Body of pancreas (tissue), 4 donors: ENCODE measurements at regions not wholly inside any gene's neighbourhood (a gene's known extent, or its start where the extent isn't known, plus 50 kb on each side); places are given as distances from the start of the nearest gene placed in this dataset.

Source experiments
- ATAC-seq: fragments of 150-250 bp; one replicate; pipeline ENCODE4 v1.9.1; 2016
- DNase-seq, 4 donors: peaks; one replicate each; pipeline ENCODE4 v3.0.0-alpha.2; 2019
- H3K27ac ChIP-seq, 4 donors: fragments of 200-600 bp; sonication (generic); 1 replicate in 3 of 4; 2 replicates in 1 of 4; pipeline versions ENCODE4 v1.5.1 to v1.6.1; 2016 to 2019; ENCODE audit warnings: mild to moderate bottlenecking in 1 of 4, mixed read lengths in 1 of 4, moderate library complexity in 1 of 4
- H3K27me3 ChIP-seq, 2 donors: fragments of 200-600 bp; sonication (generic); one replicate each; pipeline ENCODE4 v1.6.0; 2016; ENCODE audit warnings: mild to moderate bottlenecking in 1 of 2
- H3K36me3 ChIP-seq, 2 donors: fragments of 200-600 bp; sonication (generic); replicated peaks in 1 of 2; 2 replicates each; pipeline ENCODE4 v1.5.1; 2016; ENCODE audit warnings: low read depth in 2 of 2; ENCODE audit not compliant: insufficient read depth in 1 of 2
- H3K4me1 ChIP-seq: fragments of 200-600 bp; sonication (generic); one replicate; pipeline ENCODE4 v1.6.0; 2016
- H3K4me3 ChIP-seq, 2 donors: fragments of 200-600 bp; sonication (generic); 1 replicate in 1 of 2; 2 replicates in 1 of 2; pipeline ENCODE4 v1.5.1; 2016 to 2019
- H3K9me3 ChIP-seq, 3 donors: fragments of 200-600 bp; sonication (generic); 1 replicate in 2 of 3; 2 replicates in 1 of 3; pipeline ENCODE4 v1.5.1; 2016
- CTCF ChIP-seq, 7 experiments: fragments of 450-650 bp in 4 of 7; fragments of 200-600 bp in 3 of 7; sonication (generic) in 3 of 7; IDR thresholded peaks; one replicate each; pipeline ENCODE4 v1.5.1; 2016 to 2019; ENCODE audit warnings: antibody characterized with exemption in 7 of 7
- POLR2A ChIP-seq, 3 donors: fragments of 450-650 bp; IDR thresholded peaks; one replicate each; pipeline ENCODE4 v1.6.1; 2016; ENCODE audit warnings: antibody characterized with exemption in 3 of 3, mild to moderate bottlenecking in 2 of 3
- WGBS, 2 donors: methylation state at CpG; one replicate each; pipeline ENCODE4 v1.1.5; 2017; 5-methylcytosine and 5-hydroxymethylcytosine counted together
- intact Hi-C: fragments of 100-400 bp; cut with DNase I; formaldehyde crosslinking; loops from one replicate; pipeline ENCODE4 v1.15.1; 2023

- H3K9me3 ChIP-seq: no peaks in the 10 kb centered on the region
- no peak overlapping the region for H3K4me3 ChIP-seq
- no peaks in the 10 kb centered on the region for H3K27me3 ChIP-seq
- DNase-seq (no peak), ATAC-seq (no peak)
- H3K4me1 ChIP-seq: no peaks in the 10 kb centered on the region
- H3K27ac ChIP-seq: no peak overlapping the region
- H3K36me3 ChIP-seq: no peaks in the 10 kb centered on the region
- WGBS, 2 donors: 58 to 72% methylated on average over 6 of the region's 6 CpGs
- intact Hi-C loops: no loop called here
- TF ChIP-seq POLR2A (IDR thresholded peaks at IDR 0.05) (no peak), CTCF (IDR thresholded peaks at IDR 0.05) (no peak)
Measured at GRCh38 chr17:5943982-5944381, 126.2 kb upstream of the WSCD1 start.

GRCh38 chr17:5947701-5948180 is 122.4 kb upstream of the WSCD1 start:
- 69 to 78% methylated on average over 2 of the region's 2 CpGs for WGBS, 2 donors
- no peaks in the 10 kb centered on the region for H3K4me1 ChIP-seq

GRCh38 chr17:5948811-5949210 is 121.4 kb upstream of the WSCD1 start:
- Histone ChIP-seq H3K27me3 (no peaks in the 10 kb centered on the region), H3K36me3 (no peaks in the 10 kb centered on the region), H3K27ac (no peak overlapping the region), H3K9me3 (no peaks in the 10 kb centered on the region), H3K4me3 (no peak overlapping the region), H3K4me1 (no peaks in the 10 kb centered on the region)
- whole genome bisulfite sequencing, 2 donors: 58 to 63% methylated on average over 3 of the region's 3 CpGs
- no peak for ATAC-seq
- DNase-seq: no peak
- no peak for TF ChIP-seq CTCF (IDR thresholded peaks at IDR 0.05)
- no peak for TF ChIP-seq POLR2A (IDR thresholded peaks at IDR 0.05)
- intact Hi-C loops: no loop called here

More at GRCh38 chr17:5947701-5948180, 122.4 kb upstream of the WSCD1 start:
- no peaks in the 10 kb centered on the region for H3K27me3 ChIP-seq
- ATAC-seq (no peak), DNase-seq (no peak)
- H3K36me3 ChIP-seq: no peaks in the 10 kb centered on the region
- H3K27ac ChIP-seq: no peak overlapping the region
- no peak overlapping the region for H3K4me3 ChIP-seq
- intact Hi-C loops: no loop called here
- no peaks in the 10 kb centered on the region for H3K9me3 ChIP-seq
- TF ChIP-seq POLR2A (IDR thresholded peaks at IDR 0.05) (no peak), CTCF (IDR thresholded peaks at IDR 0.05) (no peak)

DNA sequence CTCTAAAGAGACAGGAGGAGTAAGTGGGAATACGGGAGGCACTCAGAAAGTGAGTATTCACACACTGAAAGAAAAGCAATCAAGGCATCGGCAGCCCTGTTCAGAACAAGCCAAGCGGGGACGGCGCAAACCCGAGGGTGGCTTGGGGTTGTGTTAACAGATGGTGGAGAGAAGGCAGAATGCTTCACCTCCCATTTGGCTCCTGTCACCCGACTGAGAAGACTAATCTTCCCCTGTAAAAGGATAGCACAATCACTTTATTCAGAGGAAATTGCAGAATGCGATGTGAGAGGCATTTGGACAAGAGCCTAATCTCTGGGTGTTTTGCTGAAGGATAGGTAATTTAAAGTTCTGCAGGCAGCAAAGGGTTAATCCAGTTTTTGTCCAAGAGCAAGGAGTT is 119.3 kb upstream of the WSCD1 start:
- Histone ChIP-seq H3K4me1 (no peaks in the 10 kb centered on the region), H3K36me3 (no peaks in the 10 kb centered on the region), H3K9me3 (no peaks in the 10 kb centered on the region), H3K27ac (no peak overlapping the region), H3K4me3 (no peak overlapping the region), H3K27me3 (no peaks in the 10 kb centered on the region)
- DNase-seq (no peak), ATAC-seq (no peak)
- no peak for TF ChIP-seq CTCF (IDR thresholded peaks at IDR 0.05)
- no peak for TF ChIP-seq POLR2A (IDR thresholded peaks at IDR 0.05)
- intact Hi-C loops: no loop called here
- WGBS, 2 donors: 52% methylated on average over 8 of the region's 8 CpGs

DNA sequence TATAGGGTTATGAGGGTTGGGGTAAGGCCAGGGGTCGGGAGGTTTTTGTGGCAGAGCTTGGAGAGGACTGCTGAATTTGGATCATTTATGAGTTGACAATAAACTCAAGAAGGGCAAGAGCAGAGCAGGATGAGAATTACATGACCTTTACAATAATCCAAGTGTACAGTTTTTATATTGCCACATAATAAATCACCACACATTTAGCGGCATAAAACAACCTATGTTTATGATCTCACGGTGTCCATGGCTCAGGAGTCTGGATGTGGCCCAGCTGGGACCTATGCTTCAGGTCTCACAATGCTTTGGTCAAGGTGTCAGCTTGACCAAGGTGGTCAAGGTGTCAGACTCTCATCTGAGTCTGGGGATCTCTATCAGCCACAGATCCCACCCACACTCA is 118.3 kb upstream of the WSCD1 start:
- no peak for TF ChIP-seq CTCF (IDR thresholded peaks at IDR 0.05)
- no peak for TF ChIP-seq POLR2A (IDR thresholded peaks at IDR 0.05)
- intact Hi-C loops: no loop called here
- Histone ChIP-seq H3K27ac (no peak overlapping the region), H3K4me1 (no peaks in the 10 kb centered on the region), H3K27me3 (no peaks in the 10 kb centered on the region), H3K4me3 (no peak overlapping the region), H3K36me3 (no peaks in the 10 kb centered on the region), H3K9me3 (no peaks in the 10 kb centered on the region)
- no peak for DNase-seq
- 59 to 76% methylated on average over 3 of the region's 3 CpGs for WGBS, 2 donors
- ATAC-seq: no peak
